Transverse colon (tissue), 4 donors: ENCODE measurements at regions not wholly inside any gene's neighbourhood (a gene's known extent, or its start where the extent isn't known, plus 50 kb on each side); places are given as distances from the start of the nearest gene placed in this dataset.

Source experiments
- DNase-seq: peaks from one replicate; pipeline ENCODE4 v3.0.0-alpha.2; 2019
- H3K27ac ChIP-seq, 4 donors: fragments of 200-600 bp; sonication (generic); 2 replicates each; pipeline ENCODE4 v1.5.1; 2016 to 2018; ENCODE audit warnings: inconsistent platforms in 4 of 4
- H3K27me3 ChIP-seq: fragments of 200-600 bp; sonication (generic); 2 replicates; pipeline ENCODE4 v1.5.1; 2017; ENCODE audit warnings: inconsistent platforms
- H3K36me3 ChIP-seq, 4 donors: fragments of 200-600 bp; sonication (generic); 2 replicates each; pipeline ENCODE4 v1.5.1; 2017 to 2019; ENCODE audit warnings: inconsistent platforms in 4 of 4
- H3K4me1 ChIP-seq, 4 donors: fragments of 200-600 bp; sonication (generic); 2 replicates each; pipeline ENCODE4 v1.5.1; 2017 to 2020; ENCODE audit warnings: inconsistent platforms in 4 of 4
- H3K4me3 ChIP-seq, 4 donors: fragments of 200-600 bp; sonication (generic); 1 replicate in 1 of 4; 2 replicates in 3 of 4; pipeline versions ENCODE4 v1.5.1 to v1.6.1; 2017 to 2019; ENCODE audit warnings: inconsistent platforms in 4 of 4
- H3K9me3 ChIP-seq, 2 donors: fragments of 200-600 bp; sonication (generic); 2 replicates each; pipeline ENCODE4 v1.5.1; 2017 to 2019; ENCODE audit warnings: inconsistent platforms in 2 of 2
- EP300 ChIP-seq: sonication (generic); formaldehyde crosslinking; IDR thresholded peaks from one replicate; pipeline ENCODE4 v1.6.1; 2017; ENCODE audit warnings: antibody characterized with exemption, low read depth
- POLR2A ChIP-seq: fragments of 450-650 bp; IDR thresholded peaks from one replicate; pipeline ENCODE4 v1.6.1; 2016; ENCODE audit warnings: antibody characterized with exemption, mild to moderate bottlenecking, moderate library complexity
- POLR2AphosphoS5 ChIP-seq, 3 donors: sonication (generic); formaldehyde crosslinking; IDR thresholded peaks; one replicate each; pipeline ENCODE4 v1.6.1; 2016; ENCODE audit warnings: antibody characterized with exemption in 3 of 3
- WGBS, 2 donors: methylation state at CpG; one replicate each; pipeline ENCODE4 v1.1.5; 2018; ENCODE audit warnings: low coverage in 1 of 2; 5-methylcytosine and 5-hydroxymethylcytosine counted together
- in situ Hi-C, 4 donors: fragments of 200-750 bp; cut with MboI; loops; one replicate each; pipeline versions ENCODE4 v1.15.0 to v1.15.1; 2017; ENCODE audit warnings: low sequenced_read_pairs in 3 of 4, low pct_ligation_motif_present in 1 of 4, low pct_unique_long_range_greater_than_20kb in 1 of 4
- intact Hi-C: fragments of 100-400 bp; cut with DNase I; formaldehyde crosslinking; loops from one replicate; pipeline ENCODE4 v1.15.1; 2023; ENCODE audit warnings: low total_unique reads
- TF ChIP-seq, protein P1 (sequence below), 5 experiments: fragments of 200-600 bp in 3 of 5; fragments of 450-650 bp in 2 of 5; sonication (generic) in 3 of 5; IDR thresholded peaks; 1 replicate in 2 of 5; 2 replicates in 3 of 5; pipeline ENCODE4 v1.5.1; 2016 to 2017; ENCODE audit warnings: antibody characterized with exemption in 5 of 5, inconsistent platforms in 3 of 5, mild to moderate bottlenecking in 2 of 5, moderate library complexity in 1 of 5

DNA sequence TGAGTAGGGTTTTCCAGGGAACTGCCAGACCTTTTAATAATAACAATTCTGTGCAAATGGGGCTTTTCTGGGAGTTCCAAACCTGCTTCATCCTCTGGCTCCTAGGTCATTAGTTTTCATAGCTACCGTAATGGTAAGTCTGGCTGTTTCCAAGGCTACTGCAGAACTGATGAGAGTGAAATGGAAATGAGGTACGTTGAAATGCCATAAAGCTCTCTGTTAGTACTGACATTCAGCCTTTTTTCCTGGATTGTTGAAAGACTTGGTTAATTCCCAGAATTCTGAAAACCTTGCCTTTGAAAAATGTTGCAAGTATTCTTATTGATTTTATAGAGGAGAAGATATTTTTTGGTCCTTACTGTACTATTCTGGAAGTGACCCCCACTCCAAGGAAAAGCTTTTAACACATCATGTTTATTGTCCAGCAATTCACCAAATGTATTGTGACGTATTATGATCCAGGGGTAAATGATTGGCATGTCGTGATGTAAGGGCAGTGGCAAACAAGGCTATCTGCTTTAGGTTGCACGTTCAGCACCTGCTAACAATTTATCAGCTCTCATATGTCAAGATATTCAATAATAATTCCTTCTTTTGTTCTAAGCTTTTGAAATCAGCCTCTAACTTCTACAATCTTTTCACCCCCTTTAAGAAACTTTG is 767.0 kb upstream of the RAB6C start:
- in situ Hi-C loops (no loop called here), intact Hi-C loops (no loop called here)
- no peaks in the 10 kb centered on the region for H3K9me3 ChIP-seq
- no peaks in the 10 kb centered on the region for H3K36me3 ChIP-seq
- no peaks in the 10 kb centered on the region for H3K4me1 ChIP-seq
- no peak overlapping the region for H3K27ac ChIP-seq
- TF ChIP-seq POLR2A: no peak
- no peak for TF ChIP-seq POLR2AphosphoS5 (IDR thresholded peaks at IDR 0.05)
- no peak for TF ChIP-seq EP300
- TF ChIP-seq, protein P1, sequence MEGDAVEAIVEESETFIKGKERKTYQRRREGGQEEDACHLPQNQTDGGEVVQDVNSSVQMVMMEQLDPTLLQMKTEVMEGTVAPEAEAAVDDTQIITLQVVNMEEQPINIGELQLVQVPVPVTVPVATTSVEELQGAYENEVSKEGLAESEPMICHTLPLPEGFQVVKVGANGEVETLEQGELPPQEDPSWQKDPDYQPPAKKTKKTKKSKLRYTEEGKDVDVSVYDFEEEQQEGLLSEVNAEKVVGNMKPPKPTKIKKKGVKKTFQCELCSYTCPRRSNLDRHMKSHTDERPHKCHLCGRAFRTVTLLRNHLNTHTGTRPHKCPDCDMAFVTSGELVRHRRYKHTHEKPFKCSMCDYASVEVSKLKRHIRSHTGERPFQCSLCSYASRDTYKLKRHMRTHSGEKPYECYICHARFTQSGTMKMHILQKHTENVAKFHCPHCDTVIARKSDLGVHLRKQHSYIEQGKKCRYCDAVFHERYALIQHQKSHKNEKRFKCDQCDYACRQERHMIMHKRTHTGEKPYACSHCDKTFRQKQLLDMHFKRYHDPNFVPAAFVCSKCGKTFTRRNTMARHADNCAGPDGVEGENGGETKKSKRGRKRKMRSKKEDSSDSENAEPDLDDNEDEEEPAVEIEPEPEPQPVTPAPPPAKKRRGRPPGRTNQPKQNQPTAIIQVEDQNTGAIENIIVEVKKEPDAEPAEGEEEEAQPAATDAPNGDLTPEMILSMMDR (IDR thresholded peaks at IDR 0.05): no peak
- 66 to 74% methylated on average over 5 of the region's 5 CpGs for WGBS, 2 donors
- no peak overlapping the region for H3K4me3 ChIP-seq
- no peak for DNase-seq
- H3K27me3 ChIP-seq: no peaks in the 10 kb centered on the region

GRCh38 chr2:129224022-129224421 is 755.4 kb upstream of the RAB6C start:
- intact Hi-C loops: no loop called here

DNA sequence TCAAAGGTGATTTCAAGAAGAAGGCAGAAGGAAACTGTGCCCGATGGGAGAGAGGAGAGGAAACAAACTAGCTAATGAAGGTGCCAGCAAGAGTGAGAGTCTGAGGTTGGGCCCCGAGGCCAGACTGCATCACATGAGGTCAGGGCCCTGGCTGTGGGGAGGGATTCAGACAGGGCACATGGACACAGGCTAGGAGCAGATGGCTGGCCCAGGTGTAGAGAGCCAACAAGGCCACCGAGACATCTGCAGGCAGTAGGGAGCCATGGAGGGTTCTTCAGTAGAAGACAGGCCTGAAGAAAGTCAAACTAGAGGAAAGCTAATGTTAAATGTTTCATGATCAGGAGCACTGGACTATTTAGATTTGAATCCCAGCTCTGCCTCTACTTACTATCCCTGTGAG is 755.0 kb upstream of the RAB6C start:
- intact Hi-C loops: no loop called here
- Histone ChIP-seq H3K4me3 (no peak overlapping the region), H3K9me3 (no peaks in the 10 kb centered on the region), H3K36me3 (no peaks in the 10 kb centered on the region), H3K4me1 (no peaks in the 10 kb centered on the region), H3K27ac (no peak overlapping the region), H3K27me3 (no peaks in the 10 kb centered on the region)
- in situ Hi-C loops: no loop called here
- TF ChIP-seq EP300 (no peak), POLR2AphosphoS5 (IDR thresholded peaks at IDR 0.05) (no peak), POLR2A (no peak)
- TF ChIP-seq, protein P1 (IDR thresholded peaks at IDR 0.05): no peak
- 80 to 86% methylated on average over 1 to 3 of the region's 3 CpGs for WGBS, 2 donors
- DNase-seq: no peak

More at GRCh38 chr2:129224022-129224421, 755.4 kb upstream of the RAB6C start:
- Histone ChIP-seq H3K27ac (no peak overlapping the region), H3K9me3 (no peaks in the 10 kb centered on the region), H3K36me3 (no peaks in the 10 kb centered on the region), H3K27me3 (no peaks in the 10 kb centered on the region), H3K4me1 (no peaks in the 10 kb centered on the region), H3K4me3 (no peak overlapping the region)
- in situ Hi-C loops: no loop called here
- no peak for DNase-seq
- TF ChIP-seq POLR2A: no peak
- TF ChIP-seq POLR2AphosphoS5 (IDR thresholded peaks at IDR 0.05): no peak
- TF ChIP-seq, protein P1 (IDR thresholded peaks at IDR 0.05): no peak
- 83 to 88% methylated on average over 6 to 10 of the region's 10 CpGs for WGBS, 2 donors

- intact Hi-C loops: no loop called here
- no peaks in the 10 kb centered on the region for H3K27me3 ChIP-seq
Observed at GRCh38 chr2:129229196-129229595, 750.3 kb upstream of the RAB6C start.

More at GRCh38 chr2:129229196-129229595, 750.3 kb upstream of the RAB6C start:
- WGBS, 2 donors: 53 to 70% methylated on average over 2 to 3 of the region's 3 CpGs
- H3K4me1 ChIP-seq: no peaks in the 10 kb centered on the region
- in situ Hi-C loops: no loop called here
- H3K9me3 ChIP-seq: no peaks in the 10 kb centered on the region
- no peak for TF ChIP-seq EP300
- TF ChIP-seq POLR2AphosphoS5 (IDR thresholded peaks at IDR 0.05): no peak
- TF ChIP-seq, protein P1 (IDR thresholded peaks at IDR 0.05): no peak
- no peak for TF ChIP-seq POLR2A
- no peaks in the 10 kb centered on the region for H3K36me3 ChIP-seq
- no peak overlapping the region for H3K4me3 ChIP-seq
- H3K27ac ChIP-seq: no peak overlapping the region
- DNase-seq: no peak
